Stomach smooth muscle (tissue), 2 donors: ENCODE measurements at regions not wholly inside any gene's neighbourhood (a gene's known extent, or its start where the extent isn't known, plus 50 kb on each side); places are given as distances from the start of the nearest gene placed in this dataset.

Source experiments
- H3K27ac ChIP-seq: one replicate; pipeline ENCODE4 v1.7.0; 2013; ENCODE audit warnings: mild to moderate bottlenecking, low read length, inconsistent platforms
- H3K27me3 ChIP-seq, 2 donors: one replicate each; pipeline ENCODE4 v1.7.0; 2013; ENCODE audit warnings: low read length in 2 of 2; ENCODE audit not compliant: insufficient read depth in 2 of 2, control insufficient read depth in 1 of 2
- H3K36me3 ChIP-seq, 2 donors: one replicate each; pipeline ENCODE4 v1.7.0; 2013; ENCODE audit warnings: low read length in 2 of 2; ENCODE audit not compliant: control insufficient read depth in 2 of 2, insufficient read depth in 2 of 2
- H3K4me1 ChIP-seq: one replicate; pipeline ENCODE4 v1.7.0; 2013; ENCODE audit warnings: low read length; ENCODE audit not compliant: control insufficient read depth, insufficient read depth
- H3K4me3 ChIP-seq, 2 donors: one replicate each; pipeline ENCODE4 v1.7.0; 2013; ENCODE audit warnings: low read length in 2 of 2
- H3K9ac ChIP-seq, 2 donors: one replicate each; pipeline ENCODE4 v1.7.0; 2013; ENCODE audit warnings: low read length in 2 of 2, mild to moderate bottlenecking in 1 of 2
- H3K9me3 ChIP-seq, 2 donors: one replicate each; pipeline ENCODE4 v1.7.0; 2013; ENCODE audit warnings: low read length in 2 of 2; ENCODE audit not compliant: control insufficient read depth in 2 of 2
- donor health status: healthy.
- donor health status: Pancreatic carcinoma.

GRCh38 chr2:144230448-144231085 lies 289.4 kb downstream of the ZEB2 start:
- no peak overlapping the region for H3K4me3 ChIP-seq
- H3K27ac ChIP-seq = no peak overlapping the region
- H3K4me1 ChIP-seq = no peaks in the 10 kb centered on the region
- H3K9ac ChIP-seq = no peak overlapping the region
- no peaks in the 10 kb centered on the region for H3K9me3 ChIP-seq
- H3K27me3 ChIP-seq = no peaks in the 10 kb centered on the region
- no peaks in the 10 kb centered on the region for H3K36me3 ChIP-seq

- no peak overlapping the region for H3K27ac ChIP-seq
- H3K9ac ChIP-seq = no peak overlapping the region
- no peaks in the 10 kb centered on the region for H3K27me3 ChIP-seq
- no peaks in the 10 kb centered on the region for H3K4me1 ChIP-seq
- H3K9me3 ChIP-seq = no peaks in the 10 kb centered on the region
- no peak overlapping the region for H3K4me3 ChIP-seq
- no peaks in the 10 kb centered on the region for H3K36me3 ChIP-seq
Observed at GRCh38 chr2:144230033-144230432, 289.9 kb downstream of the ZEB2 start.

GRCh38 chr2:144229296-144229695 lies 290.6 kb downstream of the ZEB2 start:
- no peak overlapping the region for H3K9ac ChIP-seq
- H3K9me3 ChIP-seq = no peaks in the 10 kb centered on the region
- H3K36me3 ChIP-seq = no peaks in the 10 kb centered on the region
- H3K27ac ChIP-seq = no peak overlapping the region
- no peaks in the 10 kb centered on the region for H3K4me1 ChIP-seq
- H3K4me3 ChIP-seq = no peak overlapping the region
- H3K27me3 ChIP-seq = no peaks in the 10 kb centered on the region

GRCh38 chr2:144227427-144228105 lies 292.4 kb downstream of the ZEB2 start:
- no peak overlapping the region for H3K4me3 ChIP-seq
- no peaks in the 10 kb centered on the region for H3K36me3 ChIP-seq
- H3K4me1 ChIP-seq = no peaks in the 10 kb centered on the region
- H3K27me3 ChIP-seq = no peaks in the 10 kb centered on the region
- H3K27ac ChIP-seq = no peak overlapping the region
- H3K9ac ChIP-seq = no peak overlapping the region
- no peaks in the 10 kb centered on the region for H3K9me3 ChIP-seq

GRCh38 chr2:144225076-144225475 lies 294.8 kb downstream of the ZEB2 start:
- Histone ChIP-seq H3K9me3 (no peaks in the 10 kb centered on the region), H3K4me3 (no peak overlapping the region), H3K27me3 (no peaks in the 10 kb centered on the region), H3K4me1 (no peaks in the 10 kb centered on the region), H3K27ac (no peak overlapping the region), H3K9ac (no peak overlapping the region), H3K36me3 (no peaks in the 10 kb centered on the region)

- Histone ChIP-seq H3K4me1 (no peaks in the 10 kb centered on the region), H3K9ac (no peak overlapping the region), H3K27ac (no peak overlapping the region), H3K9me3 (no peaks in the 10 kb centered on the region), H3K27me3 (no peaks in the 10 kb centered on the region), H3K36me3 (no peaks in the 10 kb centered on the region), H3K4me3 (no peak overlapping the region)
Observed at GRCh38 chr2:144224472-144224871, 295.4 kb downstream of the ZEB2 start.

- no peaks in the 10 kb centered on the region for H3K4me1 ChIP-seq
- no peak overlapping the region for H3K27ac ChIP-seq
- H3K9ac ChIP-seq = no peak overlapping the region
- H3K4me3 ChIP-seq = no peak overlapping the region
- H3K9me3 ChIP-seq = no peaks in the 10 kb centered on the region
- H3K27me3 ChIP-seq = no peaks in the 10 kb centered on the region
- H3K36me3 ChIP-seq = no peaks in the 10 kb centered on the region
Observed at GRCh38 chr2:144219979-144220378, 299.9 kb downstream of the ZEB2 start.

DNA sequence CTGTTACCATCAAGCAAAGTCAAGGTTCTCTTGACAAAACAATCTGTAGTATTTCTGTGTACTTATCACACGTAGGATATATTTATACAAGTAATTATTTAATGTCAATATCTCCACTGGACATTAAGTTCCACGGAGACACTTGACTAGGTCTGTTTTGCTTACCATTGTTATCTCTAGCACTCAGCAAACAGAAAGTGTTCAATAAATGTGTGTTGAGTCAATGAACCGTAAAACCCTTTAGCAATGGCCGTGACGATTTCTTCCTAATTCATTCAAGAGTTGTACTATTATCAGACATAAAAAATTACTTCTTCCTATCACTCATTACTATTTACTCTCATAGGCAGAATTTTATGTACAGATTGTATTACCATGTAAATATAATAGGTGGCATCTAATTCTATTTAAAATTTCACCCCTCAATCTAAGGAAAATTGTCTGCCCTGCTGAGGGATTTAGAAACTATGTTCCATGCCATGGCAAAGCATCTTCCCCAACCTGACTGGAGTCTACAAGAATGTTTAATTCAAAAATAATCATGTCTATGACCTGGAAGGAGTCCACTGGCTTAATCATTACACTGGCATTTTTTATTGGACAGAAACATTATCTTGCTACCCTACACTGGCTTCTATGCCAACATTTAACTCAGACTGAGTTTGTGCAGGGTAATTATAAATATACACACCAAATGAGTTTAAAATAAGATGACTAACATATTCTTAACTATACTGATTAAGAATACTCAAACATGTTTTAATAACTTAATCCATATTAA lies 301.9 kb downstream of the ZEB2 start:
- no peaks in the 10 kb centered on the region for H3K9me3 ChIP-seq
- H3K27ac ChIP-seq = no peak overlapping the region
- H3K4me1 ChIP-seq = no peaks in the 10 kb centered on the region
- H3K9ac ChIP-seq = no peak overlapping the region
- no peaks in the 10 kb centered on the region for H3K36me3 ChIP-seq
- no peaks in the 10 kb centered on the region for H3K27me3 ChIP-seq
- H3K4me3 ChIP-seq = no peak overlapping the region

GRCh38 chr2:144215701-144216675 lies 303.9 kb downstream of the ZEB2 start:
- no peak overlapping the region for H3K9ac ChIP-seq
- no peaks in the 10 kb centered on the region for H3K36me3 ChIP-seq
- H3K4me1 ChIP-seq = no peaks in the 10 kb centered on the region
- no peaks in the 10 kb centered on the region for H3K27me3 ChIP-seq
- no peak overlapping the region for H3K27ac ChIP-seq
- no peak overlapping the region for H3K4me3 ChIP-seq
- no peaks in the 10 kb centered on the region for H3K9me3 ChIP-seq

DNA sequence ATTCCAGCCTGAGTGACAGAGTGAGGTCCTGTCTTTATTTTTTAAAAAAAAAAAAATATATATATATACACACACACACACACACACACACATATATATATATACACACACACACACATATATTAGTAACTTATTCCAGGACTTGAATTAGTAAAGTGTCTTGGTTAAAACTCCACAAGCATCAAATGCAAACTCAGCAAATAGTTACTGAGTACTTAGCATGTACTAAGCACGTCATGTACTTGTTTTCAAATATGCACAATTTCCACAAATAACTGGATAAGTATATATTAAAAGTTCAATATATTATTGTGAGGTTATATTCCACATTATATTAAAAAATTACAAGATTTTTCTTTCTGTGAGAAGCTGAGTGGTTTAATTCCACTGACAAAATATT lies 304.7 kb downstream of the ZEB2 start:
- no peaks in the 10 kb centered on the region for H3K36me3 ChIP-seq
- no peak overlapping the region for H3K27ac ChIP-seq
- H3K9ac ChIP-seq = no peak overlapping the region
- H3K4me1 ChIP-seq = no peaks in the 10 kb centered on the region
- H3K4me3 ChIP-seq = no peak overlapping the region
- no peaks in the 10 kb centered on the region for H3K27me3 ChIP-seq
- H3K9me3 ChIP-seq = no peaks in the 10 kb centered on the region
